Thymus (tissue), 11 donors: ENCODE measurements at regions not wholly inside any gene's neighbourhood (a gene's known extent, or its start where the extent isn't known, plus 50 kb on each side); places are given as distances from the start of the nearest gene placed in this dataset.
A peak's percentile ranks its signal among the peaks of the same experiment; 100 is the strongest.

Experiments
- DNase-seq, 9 donors: peaks; one replicate each; pipeline ENCODE4 v3.0.0-alpha.2; 2013; ENCODE audit warnings: low spot score in 9 of 9, low read depth in 6 of 9, missing footprints in 1 of 9
- H3K27ac ChIP-seq, 2 donors: one replicate each; pipeline ENCODE4 v1.5.1; 2013; ENCODE audit warnings: control low read depth in 1 of 2, low read depth in 1 of 2, low read length in 1 of 2, mild to moderate bottlenecking in 1 of 2, moderate library complexity in 1 of 2
- H3K27me3 ChIP-seq, 2 donors: one replicate each; pipeline ENCODE4 v1.5.1; 2013; ENCODE audit warnings: low read length in 1 of 2; ENCODE audit not compliant: control insufficient read depth in 2 of 2, insufficient read depth in 1 of 2
- H3K36me3 ChIP-seq, 2 donors: one replicate each; pipeline ENCODE4 v1.5.1; 2013; ENCODE audit warnings: low read length in 1 of 2, mild to moderate bottlenecking in 1 of 2, moderate library complexity in 1 of 2; ENCODE audit not compliant: control insufficient read depth in 2 of 2, insufficient read depth in 2 of 2
- H3K4me1 ChIP-seq, 2 donors: one replicate each; pipeline ENCODE4 v1.5.1; 2013; ENCODE audit warnings: low read length in 2 of 2; ENCODE audit not compliant: control insufficient read depth in 2 of 2, insufficient read depth in 2 of 2
- H3K4me3 ChIP-seq, 2 donors: one replicate each; pipeline ENCODE4 v1.5.1; 2013; ENCODE audit warnings: low read length in 2 of 2, control low read depth in 1 of 2, mild to moderate bottlenecking in 1 of 2
- H3K9me3 ChIP-seq, 2 donors: one replicate each; pipeline ENCODE4 v1.5.1; 2013; ENCODE audit warnings: low read length in 1 of 2, mild to moderate bottlenecking in 1 of 2; ENCODE audit not compliant: control insufficient read depth in 2 of 2, insufficient read depth in 1 of 2
- WGBS: extraction: QIAGEN DNeasy Blood & Tissue Kit; methylation state at CpG from one replicate; pipeline ENCODE4 v1.1.7; 2013; 5-methylcytosine and 5-hydroxymethylcytosine counted together
- donor health status: healthy.

GRCh38 chr16:79856581-79856980 lies 256.0 kb upstream of the MAF start:
- no peaks in the 10 kb centered on the region for H3K36me3 ChIP-seq
- WGBS, result 90% methylated on average over 12 of the region's 12 CpGs
- H3K27me3 ChIP-seq, result no peaks in the 10 kb centered on the region
- peaks cover 0 to 4% of the 10 kb centered on the region in 2 donors for H3K4me1 ChIP-seq
- peaks cover 0 to 9% of the 10 kb centered on the region in 2 donors for H3K9me3 ChIP-seq
- DNase-seq, result no peak
- no peak overlapping the region for H3K27ac ChIP-seq
- H3K4me3 ChIP-seq, result no peak overlapping the region

- no peak overlapping the region for H3K4me3 ChIP-seq
- H3K27ac ChIP-seq, result no peak overlapping the region
- no peaks in the 10 kb centered on the region for H3K36me3 ChIP-seq
- 95% methylated on average over 3 of the region's 3 CpGs for WGBS
- no peak for DNase-seq
- H3K4me1 ChIP-seq, result peaks cover 32 to 44% of the 10 kb centered on the region in 2 donors
- H3K9me3 ChIP-seq, result peaks cover 0 to 3% of the 10 kb centered on the region in 2 donors
- no peaks in the 10 kb centered on the region for H3K27me3 ChIP-seq
These were observed 249.8 kb upstream of the MAF start for GRCh38 chr16:79850348-79850747.

GRCh38 chr16:79849119-79849518 lies 248.6 kb upstream of the MAF start:
- peak overlapping the region; percentile 72 to 82 for H3K27ac ChIP-seq
- H3K27me3 ChIP-seq, result no peaks in the 10 kb centered on the region
- H3K4me3 ChIP-seq, result no peak overlapping the region
- 85% methylated on average over 10 of the region's 10 CpGs for WGBS
- peaks cover 0 to 3% of the 10 kb centered on the region in 2 donors for H3K9me3 ChIP-seq
- no peaks in the 10 kb centered on the region for H3K36me3 ChIP-seq
- H3K4me1 ChIP-seq, result peaks cover 41 to 56% of the 10 kb centered on the region in 2 donors
- no peak for DNase-seq

- H3K27ac ChIP-seq, result peak overlapping the region; percentile 72 to 82
- peaks cover 41 to 58% of the 10 kb centered on the region in 2 donors for H3K4me1 ChIP-seq
- no peak for DNase-seq
- 92% methylated on average over 6 of the region's 6 CpGs for WGBS
- no peaks in the 10 kb centered on the region for H3K27me3 ChIP-seq
- no peaks in the 10 kb centered on the region for H3K36me3 ChIP-seq
- H3K9me3 ChIP-seq, result peaks cover 0 to 3% of the 10 kb centered on the region in 2 donors
- H3K4me3 ChIP-seq, result no peak overlapping the region
These were observed 248.2 kb upstream of the MAF start for GRCh38 chr16:79848719-79849118.

DNA sequence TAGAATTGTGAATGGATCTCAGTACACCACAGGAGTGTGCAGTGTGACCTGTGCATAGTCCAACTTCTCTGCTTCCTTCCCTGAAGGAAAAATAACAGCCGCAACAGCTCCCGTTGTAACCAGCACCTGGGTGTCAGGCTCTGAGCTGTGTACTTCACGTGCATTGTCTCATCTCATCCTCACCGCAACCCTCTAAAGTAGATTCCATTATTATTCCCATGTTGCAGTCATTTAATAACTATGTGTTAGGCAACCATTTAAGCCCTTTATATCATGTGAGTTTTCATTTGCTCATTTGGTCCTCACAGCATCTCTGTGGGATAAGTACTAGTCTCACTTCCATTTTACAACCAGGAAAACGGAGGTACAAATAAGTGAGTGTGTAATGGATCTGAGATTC lies 247.0 kb upstream of the MAF start:
- H3K9me3 ChIP-seq, result peaks cover 0 to 6% of the 10 kb centered on the region in 2 donors
- H3K4me1 ChIP-seq, result peaks cover 41 to 63% of the 10 kb centered on the region in 2 donors
- no peaks in the 10 kb centered on the region for H3K27me3 ChIP-seq
- DNase-seq, result no peak
- no peak overlapping the region for H3K27ac ChIP-seq
- WGBS, result 83% methylated on average over 5 of the region's 5 CpGs
- H3K4me3 ChIP-seq, result no peak overlapping the region
- H3K36me3 ChIP-seq, result no peaks in the 10 kb centered on the region

GRCh38 chr16:79847101-79847500 lies 246.6 kb upstream of the MAF start:
- Histone ChIP-seq H3K4me3 (no peak overlapping the region), H3K36me3 (no peaks in the 10 kb centered on the region), H3K9me3 (peaks cover 0 to 6% of the 10 kb centered on the region in 2 donors), H3K27me3 (no peaks in the 10 kb centered on the region), H3K27ac (peak overlapping the region in 1 of 2 donors; percentile 31), H3K4me1 (peaks cover 41 to 63% of the 10 kb centered on the region in 2 donors)
- DNase-seq, result no peak
- WGBS, result 91% methylated on average over 7 of the region's 7 CpGs

DNA sequence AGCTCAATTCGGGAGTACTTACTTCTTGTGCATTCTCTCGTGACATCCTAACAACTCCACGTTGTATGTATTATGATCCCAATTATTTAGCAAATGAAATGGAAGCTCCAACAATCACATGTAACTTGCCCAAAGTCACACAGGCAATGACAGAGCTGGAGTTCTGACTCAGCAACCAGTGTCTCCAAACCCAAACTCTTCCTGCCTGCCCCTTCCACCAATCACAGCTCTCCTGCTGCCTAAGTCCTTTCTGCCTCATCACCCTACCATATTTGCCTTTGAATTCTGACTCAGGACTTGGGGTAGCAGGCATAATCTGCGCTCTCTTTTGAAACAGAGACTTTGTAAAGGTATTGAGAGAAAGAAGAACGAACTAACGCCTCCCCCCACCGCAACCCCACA lies 245.2 kb upstream of the MAF start:
- Histone ChIP-seq H3K36me3 (no peaks in the 10 kb centered on the region), H3K4me1 (peaks cover 41 to 63% of the 10 kb centered on the region in 2 donors), H3K27me3 (no peaks in the 10 kb centered on the region), H3K27ac (peak overlapping the region in 1 of 2 donors; percentile 99), H3K9me3 (peaks cover 0 to 6% of the 10 kb centered on the region in 2 donors), H3K4me3 (peak overlapping the region; percentile 16 to 35)
- 86% methylated on average over 7 of the region's 7 CpGs for WGBS
- DNase-seq, result peak in 6 of 9 donors; percentile 54 to 86 (median 68)

- Histone ChIP-seq H3K27me3 (no peaks in the 10 kb centered on the region), H3K4me3 (peak overlapping the region; percentile 16 to 35), H3K36me3 (no peaks in the 10 kb centered on the region), H3K4me1 (peaks cover 39 to 60% of the 10 kb centered on the region in 2 donors), H3K9me3 (peaks cover 0 to 6% of the 10 kb centered on the region in 2 donors), H3K27ac (peak overlapping the region; percentile 87 to 99)
- DNase-seq, result peak; percentile 59 to 91 (median 73)
- WGBS, result 7% methylated on average over 12 of the region's 12 CpGs
These were observed 244.6 kb upstream of the MAF start for GRCh38 chr16:79845033-79845733.

DNA sequence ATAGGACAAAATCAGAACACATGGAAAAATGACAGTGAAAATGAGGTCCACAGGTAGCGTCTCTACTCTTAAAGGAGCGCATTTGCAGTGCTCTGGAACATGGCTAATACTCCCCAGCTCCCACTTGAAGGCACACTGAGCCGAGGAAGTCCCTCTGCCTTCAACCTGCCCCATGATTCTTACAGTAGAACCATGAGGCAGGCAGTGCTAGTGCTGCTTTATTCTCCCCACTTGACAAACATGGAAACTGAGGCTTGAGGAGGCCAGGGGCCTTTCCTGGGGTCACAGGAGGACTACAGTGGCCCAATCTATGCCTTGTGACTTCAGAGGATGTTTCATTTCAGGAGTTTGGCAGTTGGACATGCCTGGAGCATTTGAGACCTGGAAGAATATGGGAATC lies 244.1 kb upstream of the MAF start:
- Histone ChIP-seq H3K9me3 (peaks cover 0 to 6% of the 10 kb centered on the region in 2 donors), H3K27ac (peak overlapping the region in 1 of 2 donors; percentile 99), H3K4me1 (peaks cover 34 to 55% of the 10 kb centered on the region in 2 donors), H3K4me3 (no peak overlapping the region), H3K27me3 (no peaks in the 10 kb centered on the region), H3K36me3 (no peaks in the 10 kb centered on the region)
- no peak for DNase-seq
- WGBS, result 92% methylated on average over 3 of the region's 3 CpGs
